ENCODE measurements at regions not wholly inside any gene's neighbourhood (a gene's known extent, or its start where the extent isn't known, plus 50 kb on each side); places are given as distances from the start of the nearest gene placed in this dataset.

- H3K4me3 ChIP-seq (ENCODE audit: low read depth, low read length) = no peak overlapping the region
- in situ Hi-C loops (cut with HindIII; ENCODE audit: low sequenced_read_pairs) = no loop called here
- no peak for DNase-seq (ENCODE audit: low read depth, low spot score)
- TF ChIP-seq CTCF (IDR thresholded peaks at IDR 0.05; ENCODE audit: low read depth, low read length) = no peak
These were observed 140.9 kb upstream of the GPC1 start for GRCh38 chr2:240294514-240294913.

- TF ChIP-seq CTCF (IDR thresholded peaks at IDR 0.05; ENCODE audit: low read depth, low read length) = no peak
- in situ Hi-C loops (cut with HindIII; ENCODE audit: low sequenced_read_pairs) = no loop called here
- no peak overlapping the region for H3K4me3 ChIP-seq (ENCODE audit: low read depth, low read length)
- DNase-seq (ENCODE audit: low read depth, low spot score) = no peak
These were observed 140.0 kb upstream of the GPC1 start for GRCh38 chr2:240295256-240296103.

DNA sequence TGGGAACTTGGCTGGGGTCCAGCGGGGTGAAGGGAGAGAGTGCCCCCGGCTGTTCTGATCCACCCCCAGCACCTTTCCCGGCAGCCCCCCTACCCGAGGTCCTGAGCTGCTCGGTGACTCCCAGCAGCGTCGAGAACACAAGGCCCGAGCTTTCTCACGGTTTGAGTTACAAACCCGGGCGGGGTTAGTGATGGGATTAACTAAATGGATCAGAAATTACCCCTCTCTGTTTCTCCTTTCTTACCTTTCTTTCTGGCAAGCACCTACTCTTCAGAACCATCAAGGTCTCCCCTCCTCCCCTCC lies 139.4 kb upstream of the GPC1 start:
- no peak for DNase-seq (ENCODE audit: low read depth, low spot score)
- in situ Hi-C loops (cut with HindIII; ENCODE audit: low sequenced_read_pairs) = no loop called here
- no peak overlapping the region for H3K4me3 ChIP-seq (ENCODE audit: low read depth, low read length)
- no peak for TF ChIP-seq CTCF (IDR thresholded peaks at IDR 0.05; ENCODE audit: low read depth, low read length)

DNA sequence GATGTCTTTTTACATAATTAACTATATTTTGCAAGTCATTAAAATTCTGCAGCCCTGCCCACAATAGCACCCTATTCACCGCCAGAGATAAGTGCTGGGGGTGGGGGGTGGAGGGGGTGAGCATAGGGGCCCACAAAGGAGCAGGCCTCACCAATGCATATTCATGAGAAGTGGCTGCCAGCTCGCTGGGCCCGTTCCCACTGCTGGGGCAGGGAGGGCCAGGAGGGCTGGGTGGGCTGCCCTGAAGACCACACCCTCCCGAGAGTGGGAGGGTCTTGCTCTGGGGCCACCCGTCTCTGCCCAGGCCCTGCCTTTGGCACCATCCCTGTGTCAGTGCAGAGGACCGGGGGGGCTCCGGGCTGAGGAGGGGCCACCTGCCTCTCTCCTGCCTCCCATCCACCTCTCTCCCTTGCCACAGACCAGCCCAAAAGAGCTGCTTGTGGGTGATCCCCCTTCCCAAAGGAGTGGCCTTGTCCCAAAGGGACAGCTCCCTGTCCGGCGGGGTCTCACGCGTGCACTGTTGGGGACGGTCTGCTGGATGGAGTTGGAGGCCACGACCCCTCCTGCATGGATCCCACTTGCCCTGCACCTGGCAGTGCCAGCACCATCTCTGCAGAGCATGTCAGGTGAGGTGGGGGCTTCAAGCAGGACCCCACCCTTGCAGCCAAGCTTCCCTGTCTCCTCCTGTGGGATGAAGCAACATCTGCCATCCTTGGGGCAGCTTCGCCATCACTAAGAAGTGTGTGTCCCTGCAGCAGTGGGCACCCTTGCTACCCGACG lies 138.8 kb upstream of the GPC1 start:
- DNase-seq (ENCODE audit: low read depth, low spot score) = no peak
- no peak overlapping the region for H3K4me3 ChIP-seq (ENCODE audit: low read depth, low read length)
- in situ Hi-C loops (cut with HindIII; ENCODE audit: low sequenced_read_pairs) = no loop called here
- TF ChIP-seq CTCF (IDR thresholded peaks at IDR 0.05; ENCODE audit: low read depth, low read length) = no peak

DNA sequence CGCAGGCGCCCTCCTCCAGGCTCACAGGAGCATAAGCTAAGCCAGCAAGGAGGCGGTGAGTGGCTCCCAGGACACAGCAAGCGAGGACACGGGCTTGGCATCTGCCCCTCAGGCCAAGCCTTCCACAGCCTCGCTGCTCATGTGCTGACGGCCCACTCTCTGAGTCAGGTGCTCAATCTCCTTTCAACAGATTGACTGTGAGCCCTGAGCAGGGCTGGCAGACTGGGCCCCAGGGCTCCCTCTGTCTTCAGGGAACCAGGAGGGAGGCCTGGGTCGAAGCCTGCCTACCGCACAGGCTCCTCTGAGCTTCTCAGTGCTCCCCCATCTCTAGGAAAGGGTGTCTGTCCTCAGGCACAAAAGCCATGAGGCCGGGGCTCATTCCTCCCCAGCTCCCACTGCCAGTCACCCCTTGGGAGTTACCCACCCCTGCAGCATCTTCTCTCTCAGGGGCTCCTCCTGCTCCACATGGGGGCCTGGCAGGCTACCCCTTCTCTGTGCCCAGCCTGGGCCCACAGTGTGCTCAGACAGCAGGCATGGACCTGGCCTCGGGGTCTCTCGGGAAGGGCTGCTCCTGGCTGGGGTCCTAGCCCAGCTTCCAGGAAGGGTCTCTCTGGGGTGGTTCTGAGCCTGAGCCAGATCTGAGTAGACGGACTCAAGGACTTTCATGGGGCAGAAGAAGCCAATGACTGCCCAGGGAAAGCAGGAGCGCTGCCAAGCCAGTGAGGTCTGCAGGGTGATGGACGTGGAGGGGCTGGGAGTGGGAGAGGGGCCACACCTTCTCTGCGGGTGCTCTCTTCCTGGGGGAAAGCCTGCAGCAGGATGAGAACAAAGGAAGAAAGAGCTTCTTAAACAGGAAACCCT lies 138.0 kb upstream of the GPC1 start:
- in situ Hi-C loops (cut with HindIII; ENCODE audit: low sequenced_read_pairs) = no loop called here
- DNase-seq (ENCODE audit: low read depth, low spot score) = no peak
- TF ChIP-seq CTCF (IDR thresholded peaks at IDR 0.05; ENCODE audit: low read depth, low read length) = no peak
- H3K4me3 ChIP-seq (ENCODE audit: low read depth, low read length) = no peak overlapping the region

DNA sequence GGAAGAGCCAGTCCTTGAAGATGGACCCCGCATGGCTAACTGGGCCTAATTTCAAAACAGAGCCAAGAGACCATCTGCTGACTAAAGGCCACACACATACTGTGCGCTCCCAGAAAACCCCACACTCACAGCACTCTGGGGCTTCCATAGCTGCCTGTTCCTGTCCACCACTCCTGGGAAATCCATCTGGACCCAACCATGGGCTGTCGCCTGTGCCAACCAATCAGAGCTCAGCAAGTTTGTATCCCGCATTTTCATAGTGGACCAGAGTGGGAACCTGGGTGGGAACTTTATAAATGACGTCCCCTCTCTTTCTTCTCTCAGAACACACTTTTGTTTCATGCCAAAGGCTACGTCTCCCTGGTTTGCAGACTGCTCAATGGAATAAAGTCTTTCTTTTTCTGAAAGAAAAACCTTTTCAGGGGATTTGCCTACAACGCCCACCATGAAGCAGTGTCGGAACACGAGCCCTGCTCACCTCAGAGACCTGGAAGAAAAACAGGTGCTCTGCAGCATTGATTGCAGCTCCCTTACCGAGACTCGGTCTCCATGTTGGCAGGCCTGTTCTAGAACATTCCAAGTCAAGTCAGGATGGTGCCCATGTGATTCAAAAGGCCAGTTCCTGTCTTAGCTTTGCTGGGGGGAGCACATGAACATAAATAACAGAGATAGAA lies 137.2 kb upstream of the GPC1 start:
- H3K4me3 ChIP-seq (ENCODE audit: low read depth, low read length) = no peak overlapping the region
- no peak for TF ChIP-seq CTCF (IDR thresholded peaks at IDR 0.05; ENCODE audit: low read depth, low read length)
- no peak for DNase-seq (ENCODE audit: low read depth, low spot score)
- in situ Hi-C loops (cut with HindIII; ENCODE audit: low sequenced_read_pairs) = no loop called here

All from astrocyte of the spinal cord (primary cell).